ENCODE measurements at regions not wholly inside any gene's neighbourhood (a gene's known extent, or its start where the extent isn't known, plus 50 kb on each side); places are given as distances from the start of the nearest gene placed in this dataset.

GRCh38 chr6:148222376-148222775 is 120.3 kb upstream of the SASH1 start:
- TF ChIP-seq, protein P1, sequence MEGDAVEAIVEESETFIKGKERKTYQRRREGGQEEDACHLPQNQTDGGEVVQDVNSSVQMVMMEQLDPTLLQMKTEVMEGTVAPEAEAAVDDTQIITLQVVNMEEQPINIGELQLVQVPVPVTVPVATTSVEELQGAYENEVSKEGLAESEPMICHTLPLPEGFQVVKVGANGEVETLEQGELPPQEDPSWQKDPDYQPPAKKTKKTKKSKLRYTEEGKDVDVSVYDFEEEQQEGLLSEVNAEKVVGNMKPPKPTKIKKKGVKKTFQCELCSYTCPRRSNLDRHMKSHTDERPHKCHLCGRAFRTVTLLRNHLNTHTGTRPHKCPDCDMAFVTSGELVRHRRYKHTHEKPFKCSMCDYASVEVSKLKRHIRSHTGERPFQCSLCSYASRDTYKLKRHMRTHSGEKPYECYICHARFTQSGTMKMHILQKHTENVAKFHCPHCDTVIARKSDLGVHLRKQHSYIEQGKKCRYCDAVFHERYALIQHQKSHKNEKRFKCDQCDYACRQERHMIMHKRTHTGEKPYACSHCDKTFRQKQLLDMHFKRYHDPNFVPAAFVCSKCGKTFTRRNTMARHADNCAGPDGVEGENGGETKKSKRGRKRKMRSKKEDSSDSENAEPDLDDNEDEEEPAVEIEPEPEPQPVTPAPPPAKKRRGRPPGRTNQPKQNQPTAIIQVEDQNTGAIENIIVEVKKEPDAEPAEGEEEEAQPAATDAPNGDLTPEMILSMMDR (IDR thresholded peaks at IDR 0.05): no peak
- TF ChIP-seq POLR2A (IDR thresholded peaks at IDR 0.05): no peak

Data from body of pancreas (tissue), 4 donors.